GM19328 (cell line): ENCODE measurements at regions not wholly inside any gene's neighbourhood (a gene's known extent, or its start where the extent isn't known, plus 50 kb on each side); places are given as distances from the start of the nearest gene placed in this dataset.

ENCODE experiments used
- ATAC-seq: cut with Tn5 transposase; IDR thresholded peaks from one replicate; pipeline ENCODE4 v1.9.1; 2021; ENCODE audit warnings: mild to moderate bottlenecking, moderate library complexity; ENCODE audit not compliant: unreplicated experiment

- ATAC-seq: no peak
Observed at GRCh38 chr6:106773996-106774629, 144.7 kb downstream of the QRSL1 start.

DNA sequence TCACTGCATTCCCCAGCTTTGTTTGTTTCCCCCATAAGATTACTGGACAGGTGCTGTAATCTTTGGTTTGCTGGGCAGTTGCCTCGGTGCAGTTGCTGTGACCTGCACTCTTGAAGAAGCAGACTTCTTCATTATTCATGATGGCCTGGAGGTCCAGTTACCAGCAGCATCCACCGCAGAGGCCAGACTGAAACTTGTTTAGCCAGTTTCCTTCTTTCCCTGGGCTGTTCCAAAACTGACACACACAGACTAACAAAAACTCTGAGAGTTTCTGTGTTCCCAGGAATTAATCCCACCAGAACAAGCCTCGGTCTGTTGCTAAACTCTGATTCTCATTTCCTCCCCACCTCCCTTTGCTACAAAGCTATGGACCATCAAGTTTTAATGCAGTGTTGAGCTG lies 144.1 kb downstream of the QRSL1 start:
- ATAC-seq: no peak

GRCh38 chr6:106772270-106773142 lies 143.1 kb downstream of the QRSL1 start:
- no peak for ATAC-seq

DNA sequence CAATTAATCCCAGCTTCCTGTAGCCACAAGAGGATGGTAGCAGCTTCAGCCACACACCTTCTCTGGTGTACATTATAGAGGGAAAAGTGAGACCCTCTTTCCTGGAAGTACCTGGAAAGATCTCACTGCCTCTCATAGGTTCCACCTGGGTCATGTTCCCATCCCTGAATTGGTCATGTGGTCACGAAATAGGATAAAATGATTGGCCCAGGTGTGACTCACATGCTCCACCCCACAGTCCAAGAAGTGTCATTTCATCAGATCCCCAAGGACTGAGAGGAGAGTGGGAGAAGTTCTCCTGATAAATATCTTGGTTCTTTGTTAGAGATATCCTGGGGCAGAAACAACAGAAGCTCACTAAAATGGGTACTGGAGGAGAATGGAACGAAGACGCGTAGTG lies 142.4 kb downstream of the QRSL1 start:
- no peak for ATAC-seq

GRCh38 chr6:106770663-106771062 lies 141.3 kb downstream of the QRSL1 start:
- no peak for ATAC-seq

- no peak for ATAC-seq
Observed at GRCh38 chr6:106770081-106770480, 140.7 kb downstream of the QRSL1 start.

DNA sequence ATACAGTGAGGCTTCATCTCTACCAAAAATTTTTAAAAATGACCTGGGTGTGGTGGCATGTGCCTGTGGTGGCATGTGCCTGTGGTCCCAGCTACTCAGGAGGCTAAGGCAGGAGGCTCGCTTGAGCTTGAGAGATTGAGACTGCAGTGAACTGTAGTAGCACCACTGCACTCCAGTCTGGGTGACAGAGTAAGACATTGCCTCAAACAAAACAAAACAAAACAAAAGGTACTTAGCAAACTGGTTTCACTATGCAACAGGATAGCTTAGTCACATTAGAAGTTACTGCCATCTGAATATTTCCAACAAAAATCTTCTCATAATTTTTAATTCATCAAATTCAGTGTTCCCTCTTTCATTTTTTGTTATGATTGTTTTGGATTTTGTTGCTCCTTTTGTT lies 137.9 kb downstream of the QRSL1 start:
- no peak for ATAC-seq

DNA sequence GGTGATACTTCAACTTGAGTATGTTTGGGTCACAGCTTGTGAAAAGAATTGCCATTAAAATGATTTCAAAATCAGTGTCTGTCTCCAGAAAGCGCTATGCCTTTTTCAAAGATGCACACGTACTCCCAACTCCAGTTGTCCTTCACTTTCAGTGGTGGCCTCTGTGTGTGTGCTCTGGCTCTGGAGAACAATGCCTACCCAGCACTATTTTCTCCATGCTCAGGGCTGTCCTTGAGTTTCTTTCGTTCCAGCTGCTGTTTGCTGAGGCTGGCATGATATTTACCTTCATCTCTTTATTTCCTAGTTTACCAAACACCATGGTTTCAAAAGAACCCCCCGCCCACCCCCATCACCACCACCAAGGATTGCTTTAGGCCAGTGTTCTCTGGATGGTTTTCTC lies 136.8 kb downstream of the QRSL1 start:
- no peak for ATAC-seq

DNA sequence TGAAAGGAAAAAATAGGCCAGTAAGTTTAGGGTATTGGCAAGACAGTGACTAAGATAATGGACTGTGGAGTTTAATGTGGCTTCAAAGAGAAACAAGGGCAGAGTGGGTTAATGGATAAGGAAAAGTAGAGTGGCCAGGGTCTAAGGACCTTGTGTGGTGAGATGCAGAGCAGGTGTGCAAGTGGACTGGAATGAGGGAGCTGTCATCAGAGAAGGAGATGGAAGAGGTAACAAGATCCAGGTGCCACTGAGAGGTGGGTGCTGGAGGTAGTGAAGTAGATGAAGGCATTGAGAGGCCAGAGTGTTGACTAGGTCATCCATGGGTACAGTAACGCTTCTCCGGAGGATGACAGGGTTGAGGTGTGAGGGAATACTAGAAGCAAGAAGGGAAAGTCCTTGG lies 136.1 kb downstream of the QRSL1 start:
- ATAC-seq: no peak

DNA sequence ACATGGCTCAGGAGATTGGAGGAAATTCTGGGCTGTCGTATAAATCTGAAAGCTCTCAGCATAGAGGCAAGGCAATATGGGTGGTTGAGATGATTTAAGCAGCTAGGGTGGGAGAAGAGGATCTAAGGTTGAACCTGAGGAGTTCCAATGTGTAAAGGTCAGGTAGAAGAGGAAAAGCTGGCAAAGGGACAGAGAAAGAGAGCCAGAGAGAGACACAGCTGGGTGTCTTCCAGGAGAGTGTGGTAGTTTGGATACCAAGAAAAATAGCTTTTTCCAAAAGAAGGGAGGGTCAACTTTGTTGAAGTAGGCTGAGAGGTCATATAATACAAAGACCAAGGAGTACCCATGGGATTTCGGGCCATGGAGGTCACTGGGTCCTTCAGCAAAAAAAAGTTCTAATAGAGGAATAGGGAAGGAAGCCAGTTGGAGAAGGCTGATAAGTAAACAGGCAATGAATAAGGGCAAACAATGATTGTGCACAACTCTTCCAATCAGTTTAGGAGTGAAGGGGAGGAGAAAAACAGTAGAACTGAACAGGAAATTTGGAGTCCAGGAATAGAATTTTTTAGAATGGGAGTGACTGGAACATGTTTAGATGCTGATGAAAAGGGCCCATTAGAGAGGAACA lies 135.1 kb downstream of the QRSL1 start:
- ATAC-seq: no peak

DNA sequence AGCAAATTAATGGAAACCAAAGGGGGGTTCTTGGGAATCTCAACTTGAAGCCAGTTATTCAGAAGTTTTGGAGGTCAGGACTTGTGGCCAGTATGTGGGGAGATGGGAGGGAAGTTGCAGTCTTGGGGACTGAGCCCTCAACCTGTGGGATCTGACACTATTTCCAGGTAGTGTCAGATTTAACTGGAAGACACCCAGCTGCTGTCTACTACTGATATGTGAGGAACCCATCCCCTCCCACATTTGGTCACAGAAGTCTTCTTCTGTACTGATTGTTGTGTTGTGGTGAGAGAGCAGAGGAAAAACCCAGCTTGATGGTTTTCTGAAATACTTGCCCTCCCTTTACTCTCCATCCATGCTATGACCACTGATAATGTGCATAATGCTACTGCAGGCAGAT lies 134.0 kb downstream of the QRSL1 start:
- no peak for ATAC-seq

GRCh38 chr6:106761160-106761559 lies 131.8 kb downstream of the QRSL1 start:
- ATAC-seq: no peak

DNA sequence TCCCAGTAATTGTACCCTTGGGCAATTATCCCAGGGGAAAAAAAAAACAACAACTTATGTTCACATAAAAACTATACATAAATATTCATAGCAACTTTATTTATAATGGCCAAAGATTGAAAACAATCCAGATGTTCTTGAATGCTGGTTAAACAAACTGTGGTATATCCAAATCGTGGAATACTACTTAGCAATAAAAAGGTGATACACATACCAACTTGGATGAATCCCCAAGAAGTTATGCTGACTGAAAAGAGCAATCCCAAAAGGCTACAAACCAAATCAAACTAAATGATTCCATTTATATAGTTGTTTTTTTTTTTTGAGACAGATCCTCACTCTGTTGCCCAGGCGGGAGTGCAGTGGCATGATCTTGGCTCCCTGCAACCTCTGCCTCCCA lies 129.7 kb downstream of the QRSL1 start:
- ATAC-seq: no peak

- no peak for ATAC-seq
Observed at GRCh38 chr6:106757722-106758467, 128.5 kb downstream of the QRSL1 start.

GRCh38 chr6:106757267-106757666 lies 127.9 kb downstream of the QRSL1 start:
- ATAC-seq: no peak

GRCh38 chr6:106754215-106754614 lies 124.8 kb downstream of the QRSL1 start:
- no peak for ATAC-seq

GRCh38 chr6:106752641-106753040 lies 123.3 kb downstream of the QRSL1 start:
- no peak for ATAC-seq

GRCh38 chr6:106751501-106752252 lies 122.3 kb downstream of the QRSL1 start:
- no peak for ATAC-seq

DNA sequence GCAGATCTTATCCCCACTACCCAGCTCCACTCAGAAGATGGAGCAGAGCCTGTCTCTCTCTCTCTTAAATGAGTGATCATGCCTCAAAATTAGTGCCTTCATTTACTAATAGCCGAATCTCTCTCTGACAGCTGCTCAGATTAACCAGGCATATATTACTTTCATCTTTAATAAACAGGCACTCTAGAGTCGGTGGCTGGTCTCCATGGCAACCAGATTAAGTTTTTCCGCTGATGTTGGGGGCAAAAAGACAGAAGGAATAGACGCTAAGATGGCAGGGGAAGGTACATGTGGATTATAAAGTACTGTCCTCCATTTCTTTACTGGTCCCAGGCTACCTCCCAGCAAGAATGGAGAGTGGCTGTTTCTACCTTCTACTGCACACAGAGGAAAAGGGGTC lies 121.6 kb downstream of the QRSL1 start:
- ATAC-seq: no peak

DNA sequence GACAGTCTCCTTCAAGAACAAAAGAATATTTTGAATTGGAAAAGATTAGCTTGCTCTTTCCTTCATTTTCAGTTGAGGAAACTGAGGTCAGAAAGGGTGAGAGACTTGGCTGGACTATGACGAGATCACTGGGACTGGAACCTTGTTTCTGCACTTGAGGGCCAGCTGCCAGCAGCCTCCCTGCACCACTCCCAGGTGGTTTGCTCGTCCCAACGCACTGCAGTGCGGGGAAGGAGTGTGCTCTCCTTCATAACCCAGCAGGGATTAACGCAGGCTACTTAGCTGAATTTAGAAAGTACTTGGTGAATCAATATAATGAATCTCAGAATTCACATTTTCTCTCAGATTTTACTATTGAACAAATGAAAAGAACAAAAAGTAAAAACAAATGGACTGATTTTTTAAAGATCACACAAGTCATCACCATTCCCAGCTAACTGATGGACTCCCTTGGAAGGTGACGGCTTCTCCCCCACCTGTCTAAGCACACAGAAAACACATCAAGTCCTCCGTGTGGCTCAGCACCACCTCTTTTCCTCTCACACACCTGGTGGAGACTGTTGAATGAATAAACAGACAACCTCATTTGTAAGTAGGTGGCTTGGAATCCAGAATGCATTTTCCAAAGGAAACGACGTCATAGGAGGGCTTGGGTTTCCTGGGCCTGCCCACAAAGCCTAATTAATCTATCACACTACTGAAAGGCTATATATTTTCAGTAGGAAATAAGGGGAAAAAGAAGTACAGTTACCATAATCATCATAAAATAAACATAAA lies 121.0 kb downstream of the QRSL1 start:
- ATAC-seq: no peak
